ENCODE measurements at regions not wholly inside any gene's neighbourhood (a gene's known extent, or its start where the extent isn't known, plus 50 kb on each side); places are given as distances from the start of the nearest gene placed in this dataset.

DNA sequence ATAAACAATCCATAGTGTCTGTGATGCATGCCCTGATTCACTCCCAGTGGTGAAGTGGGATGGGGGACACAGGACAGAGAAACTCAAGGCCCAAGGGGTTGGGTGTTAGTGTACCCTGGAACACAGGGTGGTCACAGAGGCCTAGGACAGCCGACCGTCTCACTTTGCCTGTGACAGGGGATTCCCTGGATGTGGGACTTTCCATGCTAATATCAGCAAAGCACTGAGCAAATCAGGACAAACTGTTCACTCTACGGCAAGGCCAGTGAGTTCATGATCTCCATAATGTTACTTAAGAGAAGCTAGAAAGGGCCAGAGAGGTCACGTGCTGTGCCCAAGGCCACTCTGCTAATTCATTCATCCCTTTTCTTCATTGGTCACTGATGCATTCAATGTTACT is 158.7 kb upstream of the RBPJ start:
- DNase-seq (ENCODE audit: insufficient read length, low spot score) (no peak), FAIRE-seq (no peak)

DNA sequence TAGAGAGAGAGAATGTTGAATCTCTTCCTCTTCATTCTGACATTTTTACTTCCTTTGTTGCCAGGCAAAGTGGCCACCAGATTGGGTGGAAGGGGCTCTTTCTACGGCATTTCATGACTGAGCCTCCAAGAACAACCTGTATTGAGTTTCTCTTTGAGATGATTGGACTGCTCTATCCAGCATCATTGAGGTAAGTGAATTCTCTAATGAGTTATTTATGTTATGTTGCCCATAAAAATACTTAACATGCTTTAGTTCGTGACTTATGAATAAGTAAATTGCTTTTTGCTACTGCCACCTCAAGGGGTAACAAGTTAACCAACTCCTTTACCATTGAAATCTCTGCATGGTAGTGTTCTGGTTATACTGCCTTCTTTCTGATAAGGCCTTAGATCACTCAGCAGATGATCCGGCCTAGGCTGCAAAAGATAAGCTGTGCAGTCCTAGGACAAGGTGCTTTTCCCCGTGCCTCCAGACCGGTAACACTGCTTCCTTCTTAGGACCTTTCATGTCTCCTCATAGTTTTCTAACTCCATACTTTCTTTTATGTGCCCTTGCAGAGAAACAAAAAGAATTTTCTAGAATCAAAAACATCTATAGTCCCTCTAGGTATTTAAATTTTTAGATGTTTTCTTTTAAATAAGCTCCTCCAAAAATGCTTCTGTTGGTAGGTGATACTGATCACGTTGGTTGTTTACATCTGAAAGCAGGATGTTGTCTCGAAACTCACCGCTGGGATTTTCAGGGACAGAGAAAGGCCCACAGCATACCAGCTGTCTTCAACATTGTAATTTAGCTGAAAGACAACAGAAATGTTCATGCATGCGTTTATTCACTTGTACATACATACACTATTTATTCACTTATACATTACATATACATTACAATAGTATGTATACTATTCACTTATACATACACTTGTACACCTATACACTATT is 157.1 kb upstream of the RBPJ start:
- FAIRE-seq: no peak
- no peak for DNase-seq (ENCODE audit: insufficient read length, low spot score)

DNA sequence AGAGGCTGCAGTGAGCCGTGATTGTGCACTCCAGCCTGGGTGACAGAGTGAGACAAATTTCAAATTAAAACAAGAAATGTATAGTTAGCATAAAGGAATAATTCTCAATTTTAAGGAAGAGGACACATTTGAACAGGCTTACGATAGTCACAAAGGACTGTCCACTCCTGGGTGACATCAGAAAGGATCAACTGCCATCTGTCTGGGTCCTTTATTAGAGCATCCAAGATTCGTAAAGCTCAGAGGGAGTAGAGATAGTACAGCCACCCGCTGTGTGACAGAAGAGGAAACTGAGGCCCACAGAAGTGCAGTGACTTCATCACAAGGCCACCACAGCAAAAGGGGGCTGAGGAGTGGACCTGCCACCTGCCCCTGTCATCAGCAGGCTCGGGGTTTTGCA is 149.3 kb upstream of the RBPJ start:
- no peak for FAIRE-seq

DNA sequence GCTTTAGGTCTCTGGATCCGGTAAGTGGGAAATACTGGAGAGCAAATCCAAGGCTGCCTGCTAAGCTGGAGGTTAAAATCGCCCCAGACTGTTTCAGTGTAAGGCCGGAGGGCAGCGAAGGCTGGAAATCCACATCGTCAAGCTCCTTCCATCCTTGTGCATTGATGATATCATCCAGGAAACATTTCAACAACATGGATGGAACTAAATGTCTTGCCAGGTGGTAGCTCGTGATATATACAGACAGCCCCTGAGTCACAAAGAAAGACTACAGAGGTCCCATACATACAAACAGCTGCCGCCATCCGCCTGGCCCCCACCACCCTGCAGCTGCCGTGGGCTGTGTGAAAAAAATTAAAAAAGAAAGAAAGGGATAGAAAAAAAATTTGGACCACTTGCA is 148.9 kb upstream of the RBPJ start:
- FAIRE-seq: no peak
- DNase-seq (ENCODE audit: insufficient read length, low spot score): no peak

More for the DNA sequence above, 149.3 kb upstream of the RBPJ start:
- no peak for DNase-seq (ENCODE audit: insufficient read length, low spot score)

DNA sequence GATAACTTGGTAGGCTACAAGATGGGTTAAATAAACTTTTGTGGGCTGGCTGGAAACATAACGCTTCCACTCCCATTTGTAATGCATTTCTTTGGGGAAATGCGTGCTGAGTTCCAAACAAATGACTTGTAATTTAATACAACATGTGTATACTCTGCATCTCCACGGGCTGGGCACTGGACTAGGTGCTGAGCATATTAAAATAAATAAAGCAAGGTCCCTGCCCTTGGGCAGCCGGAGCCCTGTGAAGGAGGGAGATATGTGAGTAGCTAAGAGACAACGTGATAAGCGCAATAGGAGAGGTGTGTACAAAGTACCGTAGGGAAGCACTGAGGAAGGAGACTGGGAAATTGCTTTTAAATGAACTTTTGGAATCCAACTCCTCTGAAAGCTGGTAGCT is 147.2 kb upstream of the RBPJ start:
- DNase-seq (ENCODE audit: insufficient read length, low spot score): no peak
- FAIRE-seq: no peak

DNA sequence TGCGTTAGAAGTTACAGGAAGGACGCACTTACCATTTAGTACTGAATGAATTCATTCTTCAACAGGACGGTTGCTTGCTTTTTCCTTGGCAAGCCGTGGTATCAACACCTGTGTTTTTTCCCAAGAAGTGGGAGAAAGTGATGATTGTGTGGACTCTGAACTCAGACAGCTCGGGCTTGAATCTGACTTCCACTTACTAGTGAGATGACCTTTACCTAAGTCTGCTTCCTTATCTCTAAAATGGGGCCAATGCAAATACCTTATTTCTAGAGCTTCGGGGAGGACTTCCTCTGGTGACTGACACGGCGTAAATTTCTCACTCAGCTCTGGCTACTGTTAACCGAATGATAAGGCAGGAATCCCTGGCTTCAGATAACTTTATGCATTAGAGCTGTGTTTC is 146.8 kb upstream of the RBPJ start:
- FAIRE-seq (no peak), DNase-seq (ENCODE audit: insufficient read length, low spot score) (no peak)

DNA sequence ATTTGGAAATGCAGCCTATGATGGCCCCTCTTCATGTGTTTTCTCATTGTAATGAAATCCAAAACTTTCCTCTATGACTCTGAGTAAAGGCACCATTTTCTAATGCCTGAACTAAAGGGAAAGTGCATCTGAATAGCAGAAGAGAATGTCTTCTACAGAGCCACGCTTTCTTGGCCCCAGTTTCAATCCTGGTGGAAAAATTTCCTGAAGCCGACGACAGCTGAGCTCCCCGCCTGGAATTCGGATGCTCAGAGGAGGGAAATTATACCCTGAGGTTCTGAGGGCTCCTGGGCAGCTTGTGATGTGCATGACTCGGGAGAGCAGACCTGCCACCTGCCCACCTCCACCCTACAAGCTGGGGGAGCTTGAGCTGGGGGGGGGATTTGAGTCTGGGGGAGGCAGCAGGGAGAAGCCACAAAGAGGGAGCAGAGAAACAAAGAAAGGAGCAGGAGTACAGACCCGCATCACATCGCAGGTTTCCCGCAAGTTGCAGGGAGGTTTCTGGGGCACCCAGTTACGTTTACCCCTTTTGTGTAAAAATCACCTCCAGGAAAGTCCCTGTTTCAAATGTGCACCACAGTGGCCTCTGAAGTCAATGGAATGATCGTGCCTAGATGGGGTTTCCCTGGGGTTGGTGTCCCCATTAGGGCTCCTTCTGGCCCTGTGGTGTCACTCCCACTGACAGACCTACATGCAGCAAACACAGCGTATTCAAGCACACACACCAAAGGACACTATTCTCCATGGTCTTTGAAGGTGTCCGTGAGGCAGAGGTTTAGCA is 145.6 kb upstream of the RBPJ start:
- no peak for DNase-seq (ENCODE audit: insufficient read length, low spot score)

DNA sequence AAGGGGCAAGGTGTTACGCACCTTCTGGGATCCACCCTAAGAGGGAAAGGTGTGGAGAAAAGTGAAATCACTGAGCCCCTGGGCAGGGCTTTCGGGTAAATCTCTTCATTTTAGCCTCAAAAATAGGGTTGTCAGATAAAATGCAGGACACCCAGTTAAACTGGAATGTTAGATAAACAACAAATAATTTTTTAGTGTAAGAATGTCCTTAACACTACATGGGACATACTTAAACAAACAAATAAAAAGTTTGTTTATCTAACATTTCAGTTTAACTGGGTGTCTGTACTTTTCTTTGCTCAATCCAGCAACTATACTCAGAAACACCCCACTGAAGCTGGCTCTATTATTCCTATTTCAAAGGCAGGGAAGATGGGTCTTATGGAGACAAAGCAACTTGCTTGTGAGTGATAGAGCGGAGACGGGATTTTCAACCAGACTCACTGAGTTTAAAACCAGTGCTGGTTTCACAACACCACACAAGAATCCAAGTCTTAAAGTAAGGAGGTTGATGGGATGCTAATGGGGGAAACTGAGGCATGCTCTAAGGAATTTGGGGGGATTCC is 144.8 kb upstream of the RBPJ start:
- DNase-seq (ENCODE audit: insufficient read length, low spot score) (no peak), FAIRE-seq (no peak)

More for the DNA sequence above, 145.6 kb upstream of the RBPJ start:
- FAIRE-seq: peak; percentile 61

DNA sequence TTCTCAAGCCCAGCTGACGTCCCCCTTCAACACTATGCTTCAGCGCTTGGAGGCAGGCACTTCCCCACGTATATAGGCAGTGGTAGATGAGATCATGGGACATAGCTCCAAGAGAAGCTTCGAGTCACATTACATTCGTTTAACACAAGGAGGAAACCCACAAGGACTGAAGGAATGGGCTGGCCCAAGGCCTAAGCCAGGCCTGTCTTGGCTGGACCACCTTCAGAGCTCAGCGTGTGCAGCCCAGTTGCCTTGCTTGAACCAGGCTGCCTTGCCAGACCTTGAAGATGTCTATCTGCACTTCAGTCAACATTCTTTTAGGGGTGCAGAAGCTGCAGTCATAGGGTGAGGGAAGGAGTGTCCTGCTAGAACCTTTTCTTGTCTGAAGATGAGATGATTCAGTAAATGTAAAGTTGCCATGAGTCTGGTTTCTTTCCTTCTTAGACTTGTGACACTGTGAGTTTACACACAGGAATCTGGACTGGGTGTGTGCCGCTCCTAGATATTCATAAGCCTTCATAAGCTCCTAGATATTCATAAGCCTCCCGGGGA is 144.1 kb upstream of the RBPJ start:
- no peak for FAIRE-seq
- no peak for DNase-seq (ENCODE audit: insufficient read length, low spot score)

DNA sequence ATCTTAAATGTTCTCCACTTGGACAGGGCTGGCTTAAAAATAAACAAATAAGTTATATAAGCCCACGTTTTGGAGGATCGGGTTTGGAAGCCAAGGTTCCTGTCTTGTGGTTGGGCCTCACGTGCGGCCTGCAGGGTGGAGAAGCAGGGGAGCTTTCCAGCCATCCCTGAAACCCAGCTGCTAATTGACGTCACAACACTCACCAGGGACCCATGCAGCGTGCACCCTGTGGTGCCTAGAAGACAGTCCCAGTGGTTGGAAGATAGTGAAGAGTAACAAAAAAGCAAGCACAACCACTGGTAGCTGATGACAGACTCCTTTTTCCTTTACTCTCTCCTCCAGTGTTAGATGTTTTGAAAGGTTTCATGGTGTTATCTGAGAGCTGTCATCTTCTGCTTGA is 142.0 kb upstream of the RBPJ start:
- no peak for DNase-seq (ENCODE audit: insufficient read length, low spot score)
- FAIRE-seq: no peak

DNA sequence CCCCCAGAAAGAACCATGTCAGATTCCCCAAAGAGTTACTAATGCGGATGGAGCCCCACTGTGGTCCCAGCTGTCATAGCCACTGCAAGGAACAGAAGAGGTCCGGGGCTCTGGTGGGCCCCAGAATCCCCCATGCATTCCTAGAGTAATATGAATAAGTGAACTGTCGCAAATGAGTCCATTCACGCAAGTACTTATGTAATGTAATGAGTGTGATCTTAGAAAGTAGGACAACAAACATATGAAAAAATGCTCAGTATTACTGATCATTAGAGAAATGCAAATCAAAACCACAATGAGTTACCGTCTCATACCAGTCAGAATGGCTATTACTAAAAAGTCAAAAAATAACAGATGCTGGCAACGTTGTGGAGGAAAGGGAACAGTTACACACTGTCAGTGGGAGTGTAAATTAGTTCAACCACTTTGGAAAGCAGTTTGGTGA is 141.5 kb upstream of the RBPJ start:
- DNase-seq (ENCODE audit: insufficient read length, low spot score) (no peak), FAIRE-seq (no peak)

DNA sequence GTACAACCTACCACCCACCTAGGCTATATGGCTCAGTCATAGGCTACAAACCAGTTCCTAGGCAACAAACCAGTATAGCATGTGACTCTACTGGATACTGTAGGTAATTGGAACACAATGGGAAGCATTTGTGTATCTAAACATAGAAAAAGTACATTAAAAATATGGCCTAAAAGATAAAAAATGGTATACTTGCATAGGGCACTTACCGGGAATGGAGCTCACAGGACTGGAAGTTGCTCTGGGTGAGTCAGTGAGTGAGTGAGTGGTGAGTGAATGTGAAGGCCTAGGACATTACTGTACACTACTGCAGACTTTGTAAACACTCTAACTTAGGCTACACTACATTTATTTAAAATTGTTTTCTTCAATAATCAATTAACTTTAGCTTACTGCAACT is 139.2 kb upstream of the RBPJ start:
- FAIRE-seq: no peak
- no peak for DNase-seq (ENCODE audit: insufficient read length, low spot score)

DNA sequence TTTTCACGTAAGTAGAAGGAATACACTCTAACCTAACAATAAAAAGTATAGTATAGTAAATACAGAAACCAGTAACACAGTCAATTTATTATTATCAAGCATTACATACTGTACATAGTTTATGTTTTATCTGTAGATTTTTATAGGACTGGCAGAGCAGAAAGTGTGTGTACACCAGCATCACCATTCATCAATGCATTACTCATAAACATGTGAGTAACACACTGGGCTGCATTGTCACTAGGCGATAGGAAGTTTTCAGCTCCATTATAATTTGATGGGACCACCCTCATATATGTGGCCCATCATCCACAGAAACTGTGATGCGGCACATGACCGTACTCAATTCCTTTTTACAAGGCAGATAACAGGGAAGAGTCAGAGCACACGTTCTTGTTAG is 137.8 kb upstream of the RBPJ start:
- FAIRE-seq (no peak), DNase-seq (ENCODE audit: insufficient read length, low spot score) (no peak)

DNA sequence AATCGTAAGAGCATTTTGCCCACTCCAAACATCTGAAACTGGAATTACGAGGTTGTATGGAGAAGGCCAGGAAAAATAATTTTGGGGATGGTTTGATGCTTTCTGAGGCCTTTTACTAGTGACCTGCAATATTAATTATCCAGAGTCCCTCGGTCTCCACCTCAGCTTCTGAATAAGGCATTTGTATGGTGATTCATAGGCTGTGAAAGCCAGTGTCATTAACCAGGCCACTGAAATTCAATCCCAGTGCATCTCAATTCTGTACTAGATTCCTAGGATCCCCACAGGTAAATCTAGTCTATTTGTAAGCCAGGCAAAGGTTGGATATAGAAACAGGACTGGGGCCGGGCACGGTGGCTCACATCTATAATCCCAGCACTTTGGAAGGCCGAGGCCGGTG is 135.4 kb upstream of the RBPJ start:
- DNase-seq (ENCODE audit: insufficient read length, low spot score): no peak
- FAIRE-seq: no peak

DNA sequence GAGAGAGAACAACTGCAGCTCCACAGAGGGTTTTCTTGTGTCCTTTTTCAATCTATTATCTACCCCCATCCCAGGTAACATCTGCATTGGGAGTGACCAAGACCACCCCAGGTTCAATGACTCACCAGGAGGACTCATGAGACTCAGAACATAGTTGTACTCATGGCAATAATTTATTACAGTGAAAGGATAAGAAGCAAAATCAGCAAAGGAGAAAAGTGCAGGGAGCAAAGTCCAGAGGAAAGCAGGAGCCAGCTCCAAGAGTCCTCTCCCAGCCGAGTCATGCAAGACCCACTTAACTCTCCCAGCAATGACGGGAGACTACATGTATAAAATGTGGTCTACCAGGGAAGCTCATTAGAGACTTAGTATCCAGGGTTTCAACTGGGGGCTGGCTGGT is 129.5 kb upstream of the RBPJ start:
- no peak for FAIRE-seq
- DNase-seq (ENCODE audit: insufficient read length, low spot score): no peak

DNA sequence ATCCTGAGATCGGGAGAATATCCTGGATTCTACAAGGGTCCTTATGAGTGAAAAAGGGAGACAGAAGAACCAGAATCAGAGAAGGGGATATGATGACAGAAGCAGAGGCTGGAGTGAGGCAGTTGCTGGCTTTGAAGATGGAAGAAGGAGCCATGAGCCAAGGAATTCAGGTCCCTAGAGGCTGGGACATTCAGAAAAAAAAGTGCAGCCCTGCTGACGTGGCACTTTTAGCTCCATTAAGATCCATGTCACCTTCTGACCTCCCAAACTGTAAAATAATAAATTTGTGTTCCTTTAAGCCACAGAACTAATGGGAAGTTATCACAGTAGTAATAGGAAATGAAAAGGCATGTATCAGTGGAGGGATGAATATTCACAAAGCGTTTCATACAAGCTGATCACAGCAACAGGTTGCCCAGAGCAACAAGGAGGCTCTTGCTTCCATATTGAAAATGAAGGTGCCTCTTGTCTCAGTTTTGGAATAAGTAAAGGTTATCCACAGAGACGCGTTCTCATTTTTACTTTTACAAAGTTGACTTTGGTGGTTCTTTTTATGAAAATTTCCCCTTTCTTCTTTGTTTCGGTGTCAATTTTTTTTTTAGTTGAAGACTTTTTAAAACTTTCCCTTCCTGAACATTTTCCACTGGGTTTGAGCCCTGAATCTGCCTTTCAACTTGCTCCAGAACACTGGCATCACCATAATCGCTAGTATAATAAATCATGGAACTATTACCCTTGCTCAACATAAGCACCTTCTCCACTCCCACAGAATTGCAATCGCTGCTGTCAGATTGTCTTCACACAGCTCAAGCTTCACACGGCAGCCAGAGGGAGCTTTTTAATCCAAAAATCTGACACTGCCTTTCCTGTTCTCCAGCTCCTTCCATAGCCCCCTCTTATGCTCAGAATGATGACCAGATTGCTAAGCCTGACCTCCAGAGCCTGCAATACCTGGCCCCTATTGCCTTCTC is 127.6 kb upstream of the RBPJ start:
- DNase-seq (ENCODE audit: insufficient read length, low spot score) (no peak), FAIRE-seq (peak; percentile 71)

DNA sequence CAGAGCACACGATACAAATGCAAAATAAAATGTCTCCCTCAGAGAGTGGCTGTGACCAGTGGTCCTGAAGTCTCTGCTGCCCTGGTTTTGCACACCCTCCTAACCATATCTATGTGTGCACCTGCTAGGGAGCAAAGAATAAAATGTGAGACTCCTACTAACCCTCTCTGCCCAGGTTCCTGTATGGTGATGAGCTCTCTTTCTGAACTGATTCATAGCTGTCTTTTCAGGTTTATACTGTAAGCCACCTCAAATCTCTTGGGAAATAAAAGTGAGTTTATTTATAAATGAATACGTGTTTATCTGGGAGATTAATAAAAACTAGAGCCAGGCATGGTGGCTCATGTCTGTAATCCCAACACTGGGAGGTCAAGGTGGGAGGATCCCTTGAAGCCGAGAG is 126.0 kb upstream of the RBPJ start:
- DNase-seq (ENCODE audit: insufficient read length, low spot score) (no peak), FAIRE-seq (peak; percentile 92)

DNA sequence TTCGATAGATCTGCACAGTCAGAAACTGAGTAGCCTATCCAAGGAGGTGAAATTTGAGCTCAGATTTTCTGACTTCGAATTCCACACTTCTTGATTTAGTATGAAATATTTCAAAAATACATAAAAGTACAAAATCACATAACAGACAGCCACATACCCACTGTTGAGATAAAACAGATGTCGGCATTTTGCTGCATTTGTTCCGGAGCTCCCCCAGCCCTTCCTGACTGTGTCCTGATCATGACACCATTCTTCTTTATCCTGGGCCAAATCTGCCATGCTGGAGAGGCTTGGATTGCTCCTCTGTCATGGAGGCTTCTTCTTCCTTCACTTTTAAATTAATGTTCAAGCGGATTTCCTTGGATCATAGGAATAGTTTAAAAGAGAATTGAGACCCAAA is 124.2 kb upstream of the RBPJ start:
- FAIRE-seq: no peak

DNA sequence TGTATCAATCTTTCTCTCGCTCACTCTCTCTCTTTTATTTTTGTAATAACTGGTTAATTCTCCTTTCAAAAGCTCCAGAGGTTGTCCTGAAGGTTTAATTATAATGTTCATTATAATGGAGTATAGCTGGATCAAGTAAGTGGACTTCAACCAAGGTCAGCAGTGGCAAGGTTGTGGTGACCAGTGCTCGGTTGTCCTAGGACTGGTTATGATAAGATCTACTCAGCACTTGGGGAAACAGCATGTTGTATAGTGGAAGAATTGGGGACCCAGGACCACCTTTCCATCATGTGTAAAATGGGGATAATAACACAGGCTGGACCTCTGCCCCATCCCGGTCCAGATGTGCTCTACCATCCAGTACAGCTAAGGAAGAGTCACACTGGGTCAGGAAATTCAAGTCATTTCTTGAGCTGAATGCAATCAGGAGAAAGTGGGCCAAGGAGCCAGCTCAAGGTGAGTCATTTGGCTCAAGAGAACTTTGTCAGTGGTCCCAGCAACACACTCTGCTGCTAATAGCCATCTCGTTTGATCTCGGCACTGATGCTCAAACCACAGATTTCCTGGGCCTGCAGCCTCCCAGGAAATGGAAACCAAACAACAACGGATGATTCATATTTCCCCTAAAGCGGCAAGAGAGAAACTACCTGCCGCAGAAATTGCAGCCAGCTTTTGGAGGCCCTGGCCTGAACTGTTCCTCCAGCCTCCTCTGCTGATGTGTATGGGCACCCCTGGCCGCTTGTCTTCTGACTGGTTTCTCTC is 123.6 kb upstream of the RBPJ start:
- FAIRE-seq (peak; percentile 99), DNase-seq (ENCODE audit: insufficient read length, low spot score) (peak; percentile 53)

More for the DNA sequence above, 124.2 kb upstream of the RBPJ start:
- no peak for DNase-seq (ENCODE audit: insufficient read length, low spot score)
